H9 (cell line): ENCODE measurements at regions not wholly inside any gene's neighbourhood (a gene's known extent, or its start where the extent isn't known, plus 50 kb on each side); places are given as distances from the start of the nearest gene placed in this dataset.

ENCODE experiments used
- DNase-seq: peaks from one replicate; pipeline ENCODE4 v3.0.0-alpha.2; 2017
- H2AFZ ChIP-seq: one replicate; pipeline ENCODE4 v1.6.1; 2013; ENCODE audit warnings: mild to moderate bottlenecking, low read length, control low read depth, moderate library complexity
- H2AK5ac ChIP-seq: 2 replicates; pipeline ENCODE4 v1.6.1; 2013; ENCODE audit warnings: low read length, control low read depth, mixed read lengths; ENCODE audit not compliant: insufficient read length
- H2BK120ac ChIP-seq: one replicate; pipeline ENCODE4 v1.6.1; 2013; ENCODE audit warnings: low read depth, mild to moderate bottlenecking, low read length, control low read depth, inconsistent platforms; ENCODE audit not compliant: poor library complexity, severe bottlenecking
- H2BK12ac ChIP-seq: 2 replicates; pipeline ENCODE4 v1.6.1; 2013; ENCODE audit warnings: low read length, control low read depth, mixed read lengths, low read depth; ENCODE audit not compliant: insufficient read length
- H2BK15ac ChIP-seq: 2 replicates; pipeline ENCODE4 v1.6.1; 2013; ENCODE audit warnings: low read depth, low read length, control low read depth
- H2BK20ac ChIP-seq: one replicate; pipeline ENCODE4 v1.6.1; 2013; ENCODE audit warnings: low read depth, mild to moderate bottlenecking, low read length, control low read depth, inconsistent platforms; ENCODE audit not compliant: poor library complexity, severe bottlenecking
- H2BK5ac ChIP-seq: 2 replicates; pipeline ENCODE4 v1.6.1; 2013; ENCODE audit warnings: low read length, control low read depth, mixed read lengths; ENCODE audit not compliant: insufficient read length
- H3K14ac ChIP-seq: 2 replicates; pipeline ENCODE4 v1.6.1; 2013; ENCODE audit warnings: low read length, control low read depth; ENCODE audit not compliant: insufficient read depth
- H3K18ac ChIP-seq: 2 replicates; pipeline ENCODE4 v1.6.1; 2013; ENCODE audit warnings: low read depth, mild to moderate bottlenecking, mixed read lengths, low read length, control low read depth; ENCODE audit not compliant: insufficient read length
- H3K23ac ChIP-seq: 2 replicates; pipeline ENCODE4 v1.6.1; 2013; ENCODE audit warnings: low read length, control low read depth, mixed read lengths, low read depth; ENCODE audit not compliant: insufficient read length
- H3K23me2 ChIP-seq: 2 replicates; pipeline ENCODE4 v1.6.1; 2013; ENCODE audit warnings: low read depth, mild to moderate bottlenecking, mixed read lengths, low read length, control low read depth; ENCODE audit not compliant: insufficient read length, poor library complexity, severe bottlenecking
- H3K27ac ChIP-seq: 2 replicates; pipeline ENCODE4 v1.5.1; 2013; ENCODE audit warnings: low read length, control low read depth, mixed read lengths, low read depth; ENCODE audit not compliant: insufficient read length
- H3K27me3 ChIP-seq: 2 replicates; pipeline ENCODE4 v1.6.1; 2013; ENCODE audit warnings: low read length, control low read depth, inconsistent platforms; ENCODE audit not compliant: insufficient read depth
- H3K4ac ChIP-seq: 2 replicates; pipeline ENCODE4 v1.6.1; 2013; ENCODE audit warnings: low read depth, mild to moderate bottlenecking, control low read depth, inconsistent platforms, low read length, moderate library complexity
- H3K4me1 ChIP-seq: 2 replicates; pipeline ENCODE4 v1.6.1; 2013; ENCODE audit warnings: low read length, control low read depth, inconsistent platforms; ENCODE audit not compliant: insufficient read depth
- H3K4me2 ChIP-seq: 2 replicates; pipeline ENCODE4 v1.6.1; 2013; ENCODE audit warnings: low read length, control low read depth, mixed read lengths; ENCODE audit not compliant: insufficient read length, insufficient read depth
- H3K56ac ChIP-seq: 2 replicates; pipeline ENCODE4 v1.6.1; 2013; ENCODE audit warnings: low read depth, mild to moderate bottlenecking, mixed read lengths, low read length, control low read depth; ENCODE audit not compliant: insufficient read length
- H3K79me1 ChIP-seq: 2 replicates; pipeline ENCODE4 v1.6.1; 2013; ENCODE audit warnings: low read depth, mild to moderate bottlenecking, moderate library complexity, low read length, control low read depth, inconsistent platforms; ENCODE audit not compliant: insufficient read depth, poor library complexity, severe bottlenecking
- H3K79me2 ChIP-seq: 2 replicates; pipeline ENCODE4 v1.6.1; 2013; ENCODE audit warnings: low read length, control low read depth, inconsistent platforms; ENCODE audit not compliant: insufficient read depth
- H3K9ac ChIP-seq: 2 replicates; pipeline ENCODE4 v1.6.1; 2013; ENCODE audit warnings: low read length, control low read depth, mixed read lengths; ENCODE audit not compliant: insufficient read length; ENCODE audit errors: extremely low read depth
- H3K9me3 ChIP-seq: one replicate; pipeline ENCODE4 v1.6.1; 2013; ENCODE audit warnings: low read depth, low read length, inconsistent platforms; ENCODE audit not compliant: control insufficient read depth
- H3T11ph ChIP-seq: one replicate; pipeline ENCODE4 v1.6.1; 2013; ENCODE audit warnings: mild to moderate bottlenecking, low read length, control low read depth, inconsistent platforms
- H4K20me1 ChIP-seq: one replicate; pipeline ENCODE4 v1.6.1; 2013; ENCODE audit not compliant: control insufficient read depth, insufficient read length, insufficient read depth
- H4K5ac ChIP-seq: 2 replicates; pipeline ENCODE4 v1.6.1; 2013; ENCODE audit warnings: low read depth, mild to moderate bottlenecking, mixed read lengths, low read length, control low read depth; ENCODE audit not compliant: insufficient read length
- H4K8ac ChIP-seq: replicated peaks from 2 replicates; pipeline ENCODE4 v1.6.1; 2013; ENCODE audit warnings: low read length, control low read depth, mixed read lengths, low read depth; ENCODE audit not compliant: insufficient read length
- H4K91ac ChIP-seq: 2 replicates; pipeline ENCODE4 v1.6.1; 2013; ENCODE audit warnings: low read depth, mild to moderate bottlenecking, moderate library complexity, mixed read lengths, low read length, control low read depth; ENCODE audit not compliant: insufficient read length
- H3K27ac Mint-ChIP-seq, 3 experiments: 2 replicates in 2 of 3; 3 replicates in 1 of 3; pipeline ENCODE4 v1.8.0; 2020 to 2021; ENCODE audit warnings: mixed read lengths in 3 of 3, mild to moderate bottlenecking in 1 of 3, moderate library complexity in 1 of 3
- H3K27me3 Mint-ChIP-seq: 2 replicates; pipeline ENCODE4 v1.8.0; 2021; ENCODE audit warnings: low read depth, mild to moderate bottlenecking, moderate library complexity, mixed read lengths
- H3K36me3 Mint-ChIP-seq, 3 experiments: 2 replicates in 2 of 3; 3 replicates in 1 of 3; pipeline ENCODE4 v1.8.0; 2020 to 2021; ENCODE audit warnings: low read depth in 3 of 3, mixed read lengths in 3 of 3; ENCODE audit not compliant: insufficient read depth in 1 of 3
- H3K4me1 Mint-ChIP-seq, 2 experiments: 2 replicates each; pipeline ENCODE4 v1.8.0; 2020; ENCODE audit warnings: mixed read lengths in 2 of 2
- H3K4me3 Mint-ChIP-seq, 2 experiments: 2 replicates in 1 of 2; 3 replicates in 1 of 2; pipeline ENCODE4 v1.8.0; 2020 to 2021; ENCODE audit warnings: mild to moderate bottlenecking in 2 of 2, mixed read lengths in 2 of 2, moderate library complexity in 1 of 2
- H3K9me3 Mint-ChIP-seq, 2 experiments: 2 replicates in 1 of 2; 3 replicates in 1 of 2; pipeline ENCODE4 v1.8.0; 2020; ENCODE audit warnings: mild to moderate bottlenecking in 2 of 2, mixed read lengths in 2 of 2, moderate library complexity in 1 of 2
- WGBS: extraction: QIAGEN DNeasy Blood & Tissue Kit; methylation state at CpG from one replicate; pipeline ENCODE4 v1.1.7; 2013; ENCODE audit warnings: missing lambda C conversion rate, low lambda C conversion rate, mixed read lengths; ENCODE audit not compliant: insufficient read length; ENCODE audit errors: extremely low coverage; 5-methylcytosine and 5-hydroxymethylcytosine counted together
- TF ChIP-seq, protein P1 (sequence below): fragments of 200-600 bp; sonication (generic); conservative IDR thresholded peaks from 3 replicates; pipeline ENCODE4 v1.8.0; 2021; ENCODE audit warnings: antibody characterized with exemption, mild to moderate bottlenecking

DNA sequence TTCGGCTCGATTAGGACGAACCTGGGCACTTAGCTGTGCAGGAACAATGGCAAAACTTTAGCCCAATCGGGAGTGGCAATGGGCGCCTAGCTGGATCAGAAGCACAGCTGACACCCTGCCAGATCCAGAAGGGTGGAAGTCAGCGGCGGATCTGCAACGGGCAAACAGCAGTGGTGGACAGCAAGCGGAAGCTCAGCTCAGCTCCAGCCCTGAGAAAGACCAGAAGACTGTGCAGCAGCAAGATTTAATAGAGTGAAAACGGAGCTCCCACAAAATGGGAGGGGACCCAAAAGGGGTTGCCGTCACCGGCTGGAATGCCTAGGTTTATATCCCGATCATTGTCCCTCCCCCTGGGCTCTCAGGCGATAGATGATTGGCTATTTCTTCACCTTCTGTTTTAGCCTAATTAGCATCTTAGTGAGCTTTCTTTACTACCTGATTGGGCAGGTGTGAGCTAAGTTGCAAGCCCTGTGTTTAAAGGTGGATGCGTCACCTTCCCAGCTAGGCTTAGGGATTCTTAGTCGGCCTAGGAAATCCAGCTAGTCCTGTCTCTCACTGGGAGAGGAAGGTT is 1237.9 kb downstream of the CDH12 start:
- Histone ChIP-seq H2BK15ac (no peak overlapping the region), H3K27ac (peak overlapping the region; percentile 16), H3T11ph (no peak overlapping the region), H3K27me3 (no peaks in the 10 kb centered on the region), H3K4me2 (no peak overlapping the region), H3K23me2 (no peaks in the 10 kb centered on the region), H4K8ac (no peak overlapping the region), H3K14ac (0 out of 2 replicates have a peak overlapping the region, but pooled peaks have one; percentile 2), H3K79me1 (no peaks in the 10 kb centered on the region), H2BK120ac (no peak overlapping the region), H3K4me1 (peaks cover 8% of the 10 kb centered on the region; the same call in 1 of the 2 replicates), H2BK20ac (no peak overlapping the region), H2AFZ (no peak overlapping the region), H4K5ac (no peak overlapping the region), H4K20me1 (no peaks in the 10 kb centered on the region), H4K91ac (no peak overlapping the region), H3K9me3 (no peaks in the 10 kb centered on the region), H3K23ac (no peak overlapping the region), H2BK12ac (no peak overlapping the region), H3K9ac (no peak overlapping the region), H3K56ac (no peak overlapping the region), H3K4ac (no peak overlapping the region), H3K79me2 (no peaks in the 10 kb centered on the region), H3K18ac (peak overlapping the region; percentile 36), H2AK5ac (no peak overlapping the region), H2BK5ac (no peak overlapping the region)
- Mint-ChIP-seq H3K27ac (peak overlapping the region in 2 of 3 experiments; percentile 94 to 99; a peak in 5 of 7 replicates), H3K27me3 (no peaks in the 10 kb centered on the region; the same call in 1 of the 2 replicates), H3K36me3 (peaks cover 0 to 21% (median 2%) of the 10 kb centered on the region in 3 experiments; a peak in 5 of 7 replicates), H3K9me3 (peaks cover 0 to 2% of the 10 kb centered on the region in 2 experiments; a peak in 1 of 5 replicates), H3K4me1 (peaks cover 78 to 84% of the 10 kb centered on the region in 2 experiments), H3K4me3 (no peak overlapping the region)
- peak; percentile 67 for DNase-seq
- TF ChIP-seq, protein P1, sequence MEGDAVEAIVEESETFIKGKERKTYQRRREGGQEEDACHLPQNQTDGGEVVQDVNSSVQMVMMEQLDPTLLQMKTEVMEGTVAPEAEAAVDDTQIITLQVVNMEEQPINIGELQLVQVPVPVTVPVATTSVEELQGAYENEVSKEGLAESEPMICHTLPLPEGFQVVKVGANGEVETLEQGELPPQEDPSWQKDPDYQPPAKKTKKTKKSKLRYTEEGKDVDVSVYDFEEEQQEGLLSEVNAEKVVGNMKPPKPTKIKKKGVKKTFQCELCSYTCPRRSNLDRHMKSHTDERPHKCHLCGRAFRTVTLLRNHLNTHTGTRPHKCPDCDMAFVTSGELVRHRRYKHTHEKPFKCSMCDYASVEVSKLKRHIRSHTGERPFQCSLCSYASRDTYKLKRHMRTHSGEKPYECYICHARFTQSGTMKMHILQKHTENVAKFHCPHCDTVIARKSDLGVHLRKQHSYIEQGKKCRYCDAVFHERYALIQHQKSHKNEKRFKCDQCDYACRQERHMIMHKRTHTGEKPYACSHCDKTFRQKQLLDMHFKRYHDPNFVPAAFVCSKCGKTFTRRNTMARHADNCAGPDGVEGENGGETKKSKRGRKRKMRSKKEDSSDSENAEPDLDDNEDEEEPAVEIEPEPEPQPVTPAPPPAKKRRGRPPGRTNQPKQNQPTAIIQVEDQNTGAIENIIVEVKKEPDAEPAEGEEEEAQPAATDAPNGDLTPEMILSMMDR: no peak
- no CpG with 5 or more reads among the region's 16 CpGs for WGBS
